ENCODE measurements at regions not wholly inside any gene's neighbourhood (a gene's known extent, or its start where the extent isn't known, plus 50 kb on each side); places are given as distances from the start of the nearest gene placed in this dataset.

- no peaks in the 10 kb centered on the region for H3K4me1 Mint-ChIP-seq (ENCODE audit: low read depth, unreplicated experiment)
- no peaks in the 10 kb centered on the region for H3K9me3 Mint-ChIP-seq (ENCODE audit: unreplicated experiment)
- no peak overlapping the region for H3K4me3 Mint-ChIP-seq (ENCODE audit: unreplicated experiment)
- H3K36me3 Mint-ChIP-seq (ENCODE audit: unreplicated experiment), result no peaks in the 10 kb centered on the region
- peaks cover 2% of the 10 kb centered on the region for H3K27me3 Mint-ChIP-seq (ENCODE audit: unreplicated experiment)
- TF ChIP-seq CTCF (IDR thresholded peaks at IDR 0.05; ENCODE audit: partially characterized antibody, unreplicated experiment), result no peak
- no peak for DNase-seq
- H3K27ac Mint-ChIP-seq (ENCODE audit: unreplicated experiment), result no peak overlapping the region
These were observed 800.9 kb downstream of the DNAH5 start for GRCh38 chr5:13143630-13144029.

- no peak for TF ChIP-seq CTCF (IDR thresholded peaks at IDR 0.05; ENCODE audit: partially characterized antibody, unreplicated experiment)
- Mint-ChIP-seq H3K27me3 (ENCODE audit: unreplicated experiment) (peaks cover 3% of the 10 kb centered on the region), H3K36me3 (ENCODE audit: unreplicated experiment) (no peaks in the 10 kb centered on the region), H3K4me3 (ENCODE audit: unreplicated experiment) (no peak overlapping the region), H3K9me3 (ENCODE audit: unreplicated experiment) (no peaks in the 10 kb centered on the region), H3K27ac (ENCODE audit: unreplicated experiment) (no peak overlapping the region), H3K4me1 (ENCODE audit: low read depth, unreplicated experiment) (no peaks in the 10 kb centered on the region)
- no peak for DNase-seq
These were observed 801.3 kb downstream of the DNAH5 start for GRCh38 chr5:13143214-13143613.

- H3K27me3 Mint-ChIP-seq (ENCODE audit: unreplicated experiment), result peaks cover 3% of the 10 kb centered on the region
- H3K9me3 Mint-ChIP-seq (ENCODE audit: unreplicated experiment), result no peaks in the 10 kb centered on the region
- H3K4me1 Mint-ChIP-seq (ENCODE audit: low read depth, unreplicated experiment), result no peaks in the 10 kb centered on the region
- no peak overlapping the region for H3K27ac Mint-ChIP-seq (ENCODE audit: unreplicated experiment)
- DNase-seq, result no peak
- no peak overlapping the region for H3K4me3 Mint-ChIP-seq (ENCODE audit: unreplicated experiment)
- H3K36me3 Mint-ChIP-seq (ENCODE audit: unreplicated experiment), result no peaks in the 10 kb centered on the region
- TF ChIP-seq CTCF (IDR thresholded peaks at IDR 0.05; ENCODE audit: partially characterized antibody, unreplicated experiment), result no peak
These were observed 810.5 kb downstream of the DNAH5 start for GRCh38 chr5:13133951-13134350.

GRCh38 chr5:13115476-13115875 lies 829.0 kb downstream of the DNAH5 start:
- no peaks in the 10 kb centered on the region for H3K36me3 Mint-ChIP-seq (ENCODE audit: unreplicated experiment)
- no peak for DNase-seq
- TF ChIP-seq CTCF (IDR thresholded peaks at IDR 0.05; ENCODE audit: partially characterized antibody, unreplicated experiment), result no peak
- H3K9me3 Mint-ChIP-seq (ENCODE audit: unreplicated experiment), result no peaks in the 10 kb centered on the region
- H3K4me1 Mint-ChIP-seq (ENCODE audit: low read depth, unreplicated experiment), result no peaks in the 10 kb centered on the region
- H3K27ac Mint-ChIP-seq (ENCODE audit: unreplicated experiment), result no peak overlapping the region
- H3K27me3 Mint-ChIP-seq (ENCODE audit: unreplicated experiment), result no peaks in the 10 kb centered on the region
- H3K4me3 Mint-ChIP-seq (ENCODE audit: unreplicated experiment), result no peak overlapping the region

GRCh38 chr5:13108265-13108664 lies 836.2 kb downstream of the DNAH5 start:
- no peak overlapping the region for H3K4me3 Mint-ChIP-seq (ENCODE audit: unreplicated experiment)
- no peak for TF ChIP-seq CTCF (IDR thresholded peaks at IDR 0.05; ENCODE audit: partially characterized antibody, unreplicated experiment)
- no peaks in the 10 kb centered on the region for H3K9me3 Mint-ChIP-seq (ENCODE audit: unreplicated experiment)
- H3K27me3 Mint-ChIP-seq (ENCODE audit: unreplicated experiment), result no peaks in the 10 kb centered on the region
- no peak overlapping the region for H3K27ac Mint-ChIP-seq (ENCODE audit: unreplicated experiment)
- no peak for DNase-seq
- no peaks in the 10 kb centered on the region for H3K36me3 Mint-ChIP-seq (ENCODE audit: unreplicated experiment)
- no peaks in the 10 kb centered on the region for H3K4me1 Mint-ChIP-seq (ENCODE audit: low read depth, unreplicated experiment)
